ENCODE measurements at regions not wholly inside any gene's neighbourhood (a gene's known extent, or its start where the extent isn't known, plus 50 kb on each side); places are given as distances from the start of the nearest gene placed in this dataset.

GRCh38 chr7:32403463-32404229 lies 86.5 kb downstream of the LSM5 start:
- H3K27me3 ChIP-seq (ENCODE audit: insufficient read depth, low read length) = peaks cover 13% of the 10 kb centered on the region; the same call in 1 of the 2 replicates
- no peak for ATAC-seq

DNA sequence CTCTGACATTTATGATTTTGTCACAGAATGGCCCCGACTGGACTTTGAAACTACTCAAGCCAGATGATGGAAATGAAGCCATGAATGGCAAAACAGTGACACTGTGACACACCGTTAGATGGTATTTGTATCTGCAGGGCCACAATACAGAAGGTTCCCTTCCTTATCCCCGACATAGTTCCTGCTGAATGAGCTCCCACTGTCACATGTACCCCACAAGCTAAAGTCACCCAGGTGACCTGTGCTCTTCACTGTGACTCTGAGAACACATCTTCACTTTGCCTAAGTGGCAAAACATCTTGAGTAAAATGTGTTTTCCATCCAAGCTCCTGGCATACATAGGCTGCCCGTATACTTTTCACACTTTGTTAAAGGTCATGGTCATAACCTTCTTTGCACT lies 89.5 kb downstream of the LSM5 start:
- POLR2A ChIA-PET = no interaction called here
- no peaks in the 10 kb centered on the region for H3K79me2 ChIP-seq (ENCODE audit: insufficient read depth, low read length)
- no peak for TF ChIP-seq EZH2phosphoT487 (IDR thresholded peaks at IDR 0.05; ENCODE audit: borderline replicate concordance)
- TF ChIP-seq POLR2AphosphoS5 (IDR thresholded peaks at IDR 0.05; ENCODE audit: low read depth, low read length) = no peak
- TF ChIP-seq EGR1 (IDR thresholded peaks at IDR 0.05; ENCODE audit: low read depth) = no peak
- no peak for TF ChIP-seq RAD21 (IDR thresholded peaks at IDR 0.05; ENCODE audit: low read depth)
- no peak for TF ChIP-seq ZBTB33 (IDR thresholded peaks at IDR 0.05; ENCODE audit: extremely low read depth, insufficient replicate concordance, low read length)
- no peak for TF ChIP-seq YY1 (IDR thresholded peaks at IDR 0.05; ENCODE audit: extremely low read depth, insufficient replicate concordance, low read depth, low read length)
- no peak for TF ChIP-seq SP1 (IDR thresholded peaks at IDR 0.05; ENCODE audit: low read depth)
- no peak for TF ChIP-seq SIN3A (IDR thresholded peaks at IDR 0.05; ENCODE audit: low read depth)
- no peak for TF ChIP-seq ELF1 (IDR thresholded peaks at IDR 0.05; ENCODE audit: borderline replicate concordance, low read depth)
- TF ChIP-seq, protein P1, sequence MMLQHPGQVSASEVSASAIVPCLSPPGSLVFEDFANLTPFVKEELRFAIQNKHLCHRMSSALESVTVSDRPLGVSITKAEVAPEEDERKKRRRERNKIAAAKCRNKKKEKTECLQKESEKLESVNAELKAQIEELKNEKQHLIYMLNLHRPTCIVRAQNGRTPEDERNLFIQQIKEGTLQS (IDR thresholded peaks at IDR 0.05) = no peak
- no peak for TF ChIP-seq SRF (IDR thresholded peaks at IDR 0.05; ENCODE audit: low read depth)
- TF ChIP-seq POLR2A (IDR thresholded peaks at IDR 0.05; ENCODE audit: borderline replicate concordance, extremely low read depth, insufficient read depth, insufficient read length) = no peak
- TF ChIP-seq, protein P2, sequence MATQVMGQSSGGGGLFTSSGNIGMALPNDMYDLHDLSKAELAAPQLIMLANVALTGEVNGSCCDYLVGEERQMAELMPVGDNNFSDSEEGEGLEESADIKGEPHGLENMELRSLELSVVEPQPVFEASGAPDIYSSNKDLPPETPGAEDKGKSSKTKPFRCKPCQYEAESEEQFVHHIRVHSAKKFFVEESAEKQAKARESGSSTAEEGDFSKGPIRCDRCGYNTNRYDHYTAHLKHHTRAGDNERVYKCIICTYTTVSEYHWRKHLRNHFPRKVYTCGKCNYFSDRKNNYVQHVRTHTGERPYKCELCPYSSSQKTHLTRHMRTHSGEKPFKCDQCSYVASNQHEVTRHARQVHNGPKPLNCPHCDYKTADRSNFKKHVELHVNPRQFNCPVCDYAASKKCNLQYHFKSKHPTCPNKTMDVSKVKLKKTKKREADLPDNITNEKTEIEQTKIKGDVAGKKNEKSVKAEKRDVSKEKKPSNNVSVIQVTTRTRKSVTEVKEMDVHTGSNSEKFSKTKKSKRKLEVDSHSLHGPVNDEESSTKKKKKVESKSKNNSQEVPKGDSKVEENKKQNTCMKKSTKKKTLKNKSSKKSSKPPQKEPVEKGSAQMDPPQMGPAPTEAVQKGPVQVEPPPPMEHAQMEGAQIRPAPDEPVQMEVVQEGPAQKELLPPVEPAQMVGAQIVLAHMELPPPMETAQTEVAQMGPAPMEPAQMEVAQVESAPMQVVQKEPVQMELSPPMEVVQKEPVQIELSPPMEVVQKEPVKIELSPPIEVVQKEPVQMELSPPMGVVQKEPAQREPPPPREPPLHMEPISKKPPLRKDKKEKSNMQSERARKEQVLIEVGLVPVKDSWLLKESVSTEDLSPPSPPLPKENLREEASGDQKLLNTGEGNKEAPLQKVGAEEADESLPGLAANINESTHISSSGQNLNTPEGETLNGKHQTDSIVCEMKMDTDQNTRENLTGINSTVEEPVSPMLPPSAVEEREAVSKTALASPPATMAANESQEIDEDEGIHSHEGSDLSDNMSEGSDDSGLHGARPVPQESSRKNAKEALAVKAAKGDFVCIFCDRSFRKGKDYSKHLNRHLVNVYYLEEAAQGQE (IDR thresholded peaks at IDR 0.05; ENCODE audit: low read depth) = no peak
- no peak for TF ChIP-seq EZH2 (IDR thresholded peaks at IDR 0.05)

More at GRCh38 chr7:32403463-32404229, 86.5 kb downstream of the LSM5 start:
- H3K9ac ChIP-seq (ENCODE audit: low read length) = no peak overlapping the region
- no peak overlapping the region for H3K4me3 ChIP-seq (replicated peaks in 1 of 2; ENCODE audit: low read depth in 1 of 2, low read length in 2 of 2)
- H2AFZ ChIP-seq (ENCODE audit: low read depth, low read length, poor library complexity, severe bottlenecking) = no peak overlapping the region
- H3K4me1 ChIP-seq (ENCODE audit: control insufficient read depth in 1 of 2, insufficient read depth in 2 of 2, low read length in 2 of 2) = no peaks in the 10 kb centered on the region
- no peak for TF ChIP-seq RAD21 (IDR thresholded peaks at IDR 0.05; ENCODE audit: low read depth)
- TF ChIP-seq EZH2phosphoT487 (IDR thresholded peaks at IDR 0.05; ENCODE audit: borderline replicate concordance) = no peak
- no peak for TF ChIP-seq POLR2AphosphoS5 (IDR thresholded peaks at IDR 0.05; ENCODE audit: low read depth, low read length)
- TF ChIP-seq POLR2A (IDR thresholded peaks at IDR 0.05; ENCODE audit: borderline replicate concordance, extremely low read depth, insufficient read depth, insufficient read length) = no peak
- RAD21 ChIA-PET (ENCODE audit: low non-redundant PET in 1 of 2, low total read pairs in 2 of 2, uncharacterized antibody in 2 of 2, unreplicated experiment in 2 of 2) = no interaction called here
- CTCF ChIA-PET = no interaction called here
- no peaks in the 10 kb centered on the region for H4K20me1 ChIP-seq (ENCODE audit: insufficient read depth)
- BruUV-seq (replicated peaks) = no TSS peak
- H3K9me3 ChIP-seq (ENCODE audit: control insufficient read depth in 1 of 2, insufficient read depth in 1 of 2, low read depth in 1 of 2, low read length in 2 of 2) = no peaks in the 10 kb centered on the region
- no peak overlapping the region for H3K4me2 ChIP-seq (ENCODE audit: low read length)
- no peaks in the 10 kb centered on the region for H3K36me3 ChIP-seq (ENCODE audit: control insufficient read depth in 1 of 2, insufficient read depth in 2 of 2, low read length in 2 of 2)
- POLR2A ChIA-PET = no interaction called here
- H3K27ac ChIP-seq (ENCODE audit: low read depth, low read length) = no peak overlapping the region
- intact Hi-C loops (cut with micrococcal nuclease) = no loop called here
- no peaks in the 10 kb centered on the region for H3K79me2 ChIP-seq (ENCODE audit: insufficient read depth, low read length)
- DNase-seq (ENCODE audit: low read depth, low spot score) = no peak
- H3K9me2 ChIP-seq (ENCODE audit: insufficient read depth) = no peaks in the 10 kb centered on the region

More for the DNA sequence above, 89.5 kb downstream of the LSM5 start:
- Histone ChIP-seq H3K4me2 (ENCODE audit: low read length) (no peak overlapping the region), H3K4me3 (replicated peaks in 1 of 2; ENCODE audit: low read depth in 1 of 2, low read length in 2 of 2) (no peak overlapping the region), H2AFZ (ENCODE audit: low read depth, low read length, poor library complexity, severe bottlenecking) (no peak overlapping the region), H4K20me1 (ENCODE audit: insufficient read depth) (no peaks in the 10 kb centered on the region), H3K27ac (ENCODE audit: low read depth, low read length) (no peak overlapping the region), H3K36me3 (ENCODE audit: control insufficient read depth in 1 of 2, insufficient read depth in 2 of 2, low read length in 2 of 2) (no peaks in the 10 kb centered on the region), H3K27me3 (ENCODE audit: insufficient read depth, low read length) (peaks cover 28% of the 10 kb centered on the region), H3K4me1 (ENCODE audit: control insufficient read depth in 1 of 2, insufficient read depth in 2 of 2, low read length in 2 of 2) (no peaks in the 10 kb centered on the region), H3K9ac (ENCODE audit: low read length) (no peak overlapping the region), H3K9me3 (ENCODE audit: control insufficient read depth in 1 of 2, insufficient read depth in 1 of 2, low read depth in 1 of 2, low read length in 2 of 2) (no peaks in the 10 kb centered on the region), H3K9me2 (ENCODE audit: insufficient read depth) (no peaks in the 10 kb centered on the region)
- no peak for ATAC-seq
- no peak for DNase-seq (ENCODE audit: low read depth, low spot score)
- RAD21 ChIA-PET (ENCODE audit: low non-redundant PET in 1 of 2, low total read pairs in 2 of 2, uncharacterized antibody in 2 of 2, unreplicated experiment in 2 of 2) = no interaction called here
- no TSS peak for BruUV-seq (replicated peaks)
- intact Hi-C loops (cut with micrococcal nuclease) = no loop called here
- CTCF ChIA-PET = no interaction called here

Data from HCT116 (cell line).